ENCODE measurements at regions not wholly inside any gene's neighbourhood (a gene's known extent, or its start where the extent isn't known, plus 50 kb on each side); places are given as distances from the start of the nearest gene placed in this dataset.
"Not testable (repeated sequence)": the region's sequence is repeated elsewhere in the genome, so short reads cannot be mapped to it uniquely, and the experiment has no call there.

DNA sequence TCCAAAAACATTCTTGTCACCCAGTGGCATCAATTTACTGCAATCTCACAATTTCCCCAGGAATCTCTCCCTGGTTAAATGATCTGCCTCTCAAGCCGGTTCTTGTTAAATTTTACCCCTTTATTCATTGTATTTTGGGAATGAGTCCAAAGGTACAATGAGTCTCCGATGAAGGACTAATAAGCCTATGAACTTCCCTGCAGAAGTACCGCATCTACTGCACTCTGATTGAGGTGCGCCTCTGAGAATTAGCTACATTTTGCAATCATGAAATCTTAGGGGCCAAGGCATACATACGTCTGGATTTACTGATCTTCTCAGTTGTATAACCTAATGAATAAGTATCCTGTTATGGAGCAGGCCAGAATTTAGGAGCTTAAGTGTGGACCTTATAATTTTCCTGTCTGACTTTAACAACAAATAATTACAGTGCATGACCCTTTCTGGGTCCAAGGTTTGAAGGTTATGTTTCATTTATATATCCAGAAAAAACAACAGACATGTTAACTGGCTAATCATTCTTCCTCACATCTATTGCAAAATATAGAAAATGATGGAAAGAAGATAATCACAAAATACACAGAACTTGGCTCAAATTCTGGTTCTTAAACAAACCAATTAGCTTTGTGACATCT lies 261.8 kb upstream of the NRXN1 start:
- FAIRE-seq: no peak
- no peak for DNase-seq (ENCODE audit: low spot score)

DNA sequence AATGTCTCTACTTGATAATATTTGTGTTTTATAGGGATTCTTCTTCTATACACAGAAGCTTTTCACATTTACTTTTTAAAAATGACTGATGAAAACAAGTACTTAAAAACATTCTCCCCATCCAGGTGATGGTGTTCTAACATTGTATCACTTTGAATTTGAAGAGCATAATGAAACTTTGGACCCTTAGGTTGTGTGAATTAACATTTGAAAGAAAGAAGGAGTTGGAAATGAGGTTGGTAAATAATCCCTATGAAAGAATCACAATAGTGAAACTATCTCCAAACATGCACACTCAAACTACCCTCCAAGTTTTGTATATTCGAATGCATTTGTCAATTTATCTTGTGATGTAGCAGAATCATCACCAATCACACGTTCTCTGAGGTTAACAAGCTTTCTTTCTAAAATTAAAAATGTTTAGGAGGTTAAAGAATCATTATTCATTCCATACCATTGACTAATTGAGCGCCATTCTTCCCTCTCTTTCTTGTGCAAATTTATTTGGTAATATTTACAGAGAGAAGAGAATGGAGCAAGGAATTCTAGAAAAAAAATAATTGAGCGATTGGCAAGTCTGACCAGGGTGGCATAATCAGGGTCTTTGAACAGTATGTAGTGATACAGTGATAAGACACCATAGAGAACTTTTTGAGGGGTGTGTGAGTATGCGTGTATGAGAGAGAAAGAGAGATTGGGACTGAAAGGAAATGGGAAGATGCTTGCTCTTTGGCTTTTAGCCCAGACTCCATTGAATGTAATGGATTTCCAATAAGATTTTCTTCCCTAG lies 260.0 kb upstream of the NRXN1 start:
- FAIRE-seq (no peak), DNase-seq (ENCODE audit: low spot score) (no peak)

DNA sequence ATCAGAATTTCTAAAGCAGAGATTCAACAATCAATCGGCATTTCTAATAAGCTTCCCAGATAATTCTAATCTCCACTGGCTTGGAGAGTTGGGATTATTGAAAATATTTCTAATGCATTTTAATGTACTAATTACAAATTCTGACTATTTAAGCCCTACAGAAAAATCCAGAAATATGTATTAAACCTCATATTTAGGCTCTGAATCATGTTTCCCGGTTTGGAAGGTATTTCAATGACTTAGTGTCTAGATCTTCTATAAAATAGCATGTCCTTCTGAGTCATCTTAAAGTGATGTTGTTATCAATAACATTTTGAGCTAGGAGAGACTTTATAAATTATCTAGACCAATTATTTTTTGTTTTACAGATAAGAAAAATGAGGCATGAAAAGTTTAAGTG lies 258.8 kb upstream of the NRXN1 start:
- no peak for FAIRE-seq
- no peak for DNase-seq (ENCODE audit: low spot score)

DNA sequence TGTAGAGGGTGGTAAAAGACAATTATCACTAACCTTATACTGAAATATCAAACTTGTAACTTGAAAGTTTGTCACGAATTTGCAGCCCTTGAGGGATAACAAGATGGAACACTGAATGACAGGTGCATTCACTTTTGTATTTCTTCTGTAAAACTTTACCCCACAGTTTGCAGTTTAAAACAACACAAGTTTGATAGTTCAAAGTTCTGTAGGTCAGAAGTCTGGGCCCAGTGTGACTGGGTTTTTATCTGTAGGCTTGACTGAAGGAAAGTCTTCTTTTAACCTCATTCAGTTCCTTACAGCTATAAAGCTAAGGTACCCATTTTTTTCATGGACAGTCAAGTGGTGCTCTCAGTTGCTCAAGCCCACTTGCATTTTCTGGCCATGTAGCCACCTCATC lies 257.1 kb upstream of the NRXN1 start:
- DNase-seq (ENCODE audit: low spot score) (no peak), FAIRE-seq (no peak)

DNA sequence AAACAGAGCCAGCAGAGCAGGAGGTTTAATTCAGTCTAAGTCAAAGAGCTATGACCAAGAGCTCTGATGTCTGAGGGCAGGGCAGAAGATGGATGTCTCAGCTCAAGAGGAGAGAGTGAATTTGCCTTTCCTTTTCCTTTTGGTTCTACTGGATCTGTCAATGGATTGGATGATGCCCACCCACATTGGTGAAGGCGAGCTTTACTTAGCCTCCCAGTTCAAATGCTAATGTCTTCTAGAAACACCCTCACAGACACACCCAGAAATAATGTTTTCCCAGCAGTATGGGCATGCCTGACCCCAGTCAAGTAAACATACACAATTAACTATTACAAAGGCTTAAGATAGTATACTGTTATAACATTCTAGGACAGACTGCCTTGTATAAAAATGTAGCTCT lies 236.3 kb upstream of the NRXN1 start:
- DNase-seq (ENCODE audit: low spot score) (no peak), FAIRE-seq (no peak)

DNA sequence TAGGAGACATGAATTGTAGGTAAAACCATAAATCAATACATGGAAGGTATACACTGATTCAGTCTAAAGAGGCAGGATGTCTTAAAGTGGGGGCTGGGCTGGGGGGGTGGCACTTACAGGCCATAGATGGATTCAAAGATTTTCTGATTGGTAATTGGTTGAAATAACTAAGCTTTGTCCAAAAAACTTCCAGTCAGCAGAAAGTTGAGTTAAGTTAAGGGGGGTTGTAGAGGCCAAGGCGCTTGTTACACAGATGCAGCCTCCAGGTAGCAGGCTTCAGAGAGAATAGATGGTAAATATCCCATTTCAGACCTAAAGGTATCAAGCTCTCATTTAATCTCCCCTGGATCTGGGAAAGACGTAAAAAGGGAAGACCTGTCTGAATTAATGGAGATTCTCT lies 233.6 kb upstream of the NRXN1 start:
- no peak for FAIRE-seq
- DNase-seq (ENCODE audit: low spot score): no peak

DNA sequence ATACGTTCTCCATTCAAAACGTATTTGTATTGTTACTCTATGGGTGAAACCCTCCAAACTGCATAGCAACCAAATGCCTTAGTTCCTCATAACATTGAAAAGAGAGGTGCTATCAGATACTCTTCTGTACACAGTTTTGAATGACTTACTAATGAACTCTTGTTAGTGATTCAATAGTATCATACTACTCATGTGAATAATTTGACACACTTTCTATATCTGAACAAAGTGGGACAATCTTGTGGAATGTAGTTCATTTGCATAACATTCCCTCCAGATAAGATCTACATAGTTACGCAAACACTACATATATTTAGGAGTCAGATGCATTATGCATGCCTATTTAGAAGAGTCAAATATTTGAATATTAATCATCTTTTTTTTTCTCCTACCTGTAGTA lies 232.0 kb upstream of the NRXN1 start:
- FAIRE-seq: no peak
- DNase-seq (ENCODE audit: low spot score): no peak

DNA sequence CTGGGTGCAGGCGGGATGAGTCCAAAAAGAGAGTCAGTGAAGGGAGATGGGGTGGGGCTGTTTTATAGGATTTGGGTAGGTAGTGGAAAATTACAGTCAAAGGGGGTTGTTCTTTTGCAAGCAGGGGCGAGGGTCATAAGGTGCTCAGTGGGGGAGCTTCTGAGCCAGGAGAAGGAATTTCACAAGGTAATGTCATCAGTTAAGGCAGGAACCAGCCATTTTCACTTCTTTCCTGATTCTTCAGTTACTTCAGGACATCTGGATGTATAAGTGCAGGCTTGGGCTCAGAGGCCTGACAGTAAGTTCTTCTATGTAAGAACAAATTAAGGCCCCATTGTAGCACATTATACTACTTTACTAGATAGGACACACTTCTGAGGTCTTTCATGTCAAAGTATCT lies 231.2 kb upstream of the NRXN1 start:
- FAIRE-seq; DNase-seq (ENCODE audit: low spot score): not testable (repeated sequence)

DNA sequence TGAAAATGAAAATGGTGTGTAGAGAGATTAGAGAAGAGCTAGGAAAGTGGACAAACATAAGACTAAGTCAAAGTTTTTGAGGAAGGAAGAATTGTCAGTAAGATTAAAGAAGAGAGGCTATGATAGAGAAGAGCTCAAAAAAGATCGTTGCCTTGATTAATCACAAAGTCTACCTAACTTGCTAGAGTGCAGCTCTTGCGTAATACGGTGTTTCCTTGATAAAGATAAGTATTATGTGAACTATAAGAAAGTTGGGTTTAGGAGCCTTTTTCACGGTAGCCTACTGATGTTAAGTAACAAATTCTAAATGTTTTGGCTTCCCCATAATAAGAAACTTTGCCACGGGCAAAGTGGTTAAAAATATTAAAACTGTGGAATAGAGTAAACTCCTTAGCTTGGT lies 226.4 kb upstream of the NRXN1 start:
- FAIRE-seq: no peak

DNA sequence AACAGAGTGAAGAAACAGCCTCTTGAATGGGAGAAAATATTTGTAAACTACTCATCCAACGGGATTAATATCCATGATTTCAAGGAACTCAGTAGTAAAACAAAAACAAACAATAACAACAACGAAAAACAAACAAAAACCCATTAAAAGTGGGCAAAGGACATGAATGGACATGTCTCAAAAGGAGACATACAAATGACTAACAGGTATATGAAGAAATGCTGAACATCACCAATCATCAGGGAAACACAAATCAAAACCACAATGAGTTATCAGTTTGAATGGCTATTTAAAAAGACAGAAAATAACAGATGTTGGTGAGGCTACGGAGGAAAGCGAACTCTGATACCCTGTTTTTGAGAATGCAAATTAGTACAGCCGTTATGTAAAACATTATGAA lies 224.8 kb upstream of the NRXN1 start:
- DNase-seq (ENCODE audit: low spot score) (no peak), FAIRE-seq (no peak)

More for the DNA sequence above, 226.4 kb upstream of the NRXN1 start:
- no peak for DNase-seq (ENCODE audit: low spot score)

DNA sequence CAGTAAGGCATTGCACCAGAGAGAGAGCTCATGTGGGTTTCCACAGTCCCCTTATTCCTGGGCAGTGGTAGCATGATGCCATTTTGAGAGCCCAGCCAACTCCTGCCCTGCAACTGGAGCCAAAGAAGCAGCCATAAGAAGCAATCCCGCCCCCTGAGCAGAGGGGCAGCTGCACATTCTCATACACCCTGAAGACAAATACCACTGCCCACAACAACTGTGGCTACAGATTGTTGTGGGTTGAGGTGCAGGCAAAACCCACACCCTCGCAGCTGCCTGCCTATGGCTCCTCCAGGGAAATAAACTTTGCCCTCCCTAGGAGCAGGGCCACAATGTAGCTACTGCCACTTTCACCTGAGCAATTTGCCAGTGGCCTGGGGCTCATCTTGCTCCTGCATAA lies 219.4 kb upstream of the NRXN1 start:
- FAIRE-seq (no peak), DNase-seq (ENCODE audit: low spot score) (no peak)

DNA sequence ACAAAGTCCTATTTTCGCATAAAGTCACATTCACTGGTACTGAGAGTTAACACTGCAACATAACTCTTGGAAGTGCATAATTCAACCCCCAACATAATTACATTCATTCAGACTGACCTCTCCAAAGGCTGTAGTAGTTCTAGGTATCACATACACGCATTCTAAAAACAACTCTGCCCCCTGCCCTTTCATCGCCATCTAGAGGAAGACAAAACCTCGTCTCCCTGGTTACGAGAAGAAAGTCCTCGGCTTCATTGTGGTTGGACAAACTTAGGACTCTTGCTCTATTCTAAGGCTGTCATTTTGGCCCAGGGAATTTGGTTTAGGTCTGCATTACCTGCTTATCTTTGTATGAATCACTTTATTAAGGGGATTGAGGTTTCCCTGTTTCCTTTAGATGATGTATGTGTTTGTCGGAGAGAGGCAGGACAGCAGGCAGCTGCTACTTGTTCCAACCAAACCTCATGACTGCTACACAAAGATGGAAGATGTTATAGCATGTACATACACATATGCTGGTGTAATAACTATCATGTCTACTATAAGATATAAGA lies 215.4 kb upstream of the NRXN1 start:
- DNase-seq (ENCODE audit: low spot score) (no peak), FAIRE-seq (no peak)

DNA sequence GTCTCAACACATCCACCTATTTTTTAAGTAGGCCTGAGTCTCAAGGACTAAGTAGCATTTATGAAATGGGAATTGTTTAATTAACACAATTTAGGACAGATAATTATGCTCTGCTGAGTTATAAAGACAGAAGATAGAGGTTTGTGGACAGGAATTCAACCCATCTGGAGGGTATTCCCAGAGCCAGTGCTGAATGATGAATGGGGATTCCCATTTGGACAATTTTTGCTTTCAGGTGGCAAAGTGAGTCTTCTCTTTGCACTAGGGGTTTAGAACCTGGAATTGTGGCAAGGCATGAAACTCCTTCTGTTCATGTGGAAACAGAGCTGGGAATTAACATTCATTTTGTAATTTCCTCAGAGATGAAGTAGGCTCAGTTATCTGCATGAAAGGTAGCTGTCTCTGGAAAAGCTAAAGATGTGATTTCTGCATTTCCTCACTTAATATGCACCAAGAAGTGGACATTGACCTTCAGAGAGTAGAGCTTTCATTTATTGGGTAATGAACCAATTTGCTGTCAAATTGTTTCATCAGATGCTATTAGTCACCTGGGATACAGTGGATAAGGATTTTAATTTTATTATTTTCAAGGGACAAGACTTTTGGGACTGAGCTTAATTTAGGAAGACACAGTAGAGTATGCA lies 212.1 kb upstream of the NRXN1 start:
- DNase-seq (ENCODE audit: low spot score): no peak
- no peak for FAIRE-seq

DNA sequence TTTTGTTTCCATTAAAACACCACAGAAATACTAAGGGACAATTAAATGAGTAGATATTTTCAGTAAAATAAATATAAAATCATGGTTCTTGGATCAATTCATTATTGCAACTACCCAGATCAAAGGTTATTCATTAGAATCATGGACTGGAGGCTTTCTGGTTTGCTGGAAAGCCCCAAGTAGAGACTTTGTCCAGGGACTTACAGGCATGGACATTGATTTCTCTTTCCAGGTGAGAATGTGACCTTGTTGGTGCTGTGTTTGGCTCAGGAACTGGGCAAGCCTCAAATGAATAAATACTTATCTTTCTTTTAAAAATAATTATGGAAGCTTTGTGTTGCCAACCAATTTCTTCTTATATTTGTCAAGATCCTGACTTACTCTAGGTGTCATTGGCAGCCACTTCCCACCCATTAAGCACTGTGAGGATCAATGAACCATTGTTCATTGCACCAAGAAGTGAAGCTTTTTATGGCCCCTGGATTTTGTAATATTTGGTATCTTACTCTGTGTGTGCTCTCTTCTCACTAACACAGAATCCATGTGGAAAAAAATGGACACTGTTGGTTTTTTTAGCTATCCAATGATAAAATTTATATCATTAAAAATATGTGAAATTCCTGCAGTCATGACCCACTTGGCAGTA lies 205.8 kb upstream of the NRXN1 start:
- FAIRE-seq (no peak), DNase-seq (ENCODE audit: low spot score) (no peak)

DNA sequence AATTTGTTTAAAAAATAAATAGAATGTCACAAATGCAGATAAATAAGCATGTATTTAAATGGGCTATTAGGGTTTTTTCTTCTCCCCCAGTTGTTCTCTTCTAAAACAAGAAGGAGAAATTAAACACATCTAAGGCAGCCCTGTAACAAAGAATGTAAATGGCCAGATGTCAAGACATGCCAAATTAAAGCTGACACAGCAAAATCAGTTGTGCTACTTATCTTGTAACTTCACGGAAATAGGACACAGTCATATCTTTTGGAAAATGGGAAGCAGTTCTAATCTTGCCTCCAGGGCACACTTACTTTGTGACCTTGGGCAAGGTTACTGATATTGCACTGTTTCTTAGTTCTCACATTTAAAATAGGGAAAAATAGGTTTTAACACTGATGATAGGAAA lies 200.1 kb upstream of the NRXN1 start:
- no peak for FAIRE-seq
- no peak for DNase-seq (ENCODE audit: low spot score)

DNA sequence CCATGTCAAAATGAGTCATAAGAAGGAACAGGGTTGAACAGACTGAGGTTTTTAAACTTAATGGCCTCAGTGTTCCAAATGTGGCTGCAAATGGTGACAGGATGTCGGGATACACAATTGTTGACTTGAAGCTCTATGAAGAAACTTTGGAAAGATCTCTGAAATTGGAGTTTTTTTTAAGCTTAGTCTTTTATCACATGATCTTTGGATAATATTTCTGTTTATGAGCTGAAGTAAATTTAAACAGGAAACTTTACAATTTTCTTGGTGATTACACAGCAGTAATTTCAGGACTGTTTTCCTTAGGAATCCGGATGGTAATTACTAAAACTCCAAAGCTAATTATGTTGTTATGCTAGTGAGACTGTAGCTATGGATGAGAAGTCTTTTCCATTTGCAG lies 199.1 kb upstream of the NRXN1 start:
- FAIRE-seq (no peak), DNase-seq (ENCODE audit: low spot score) (no peak)

DNA sequence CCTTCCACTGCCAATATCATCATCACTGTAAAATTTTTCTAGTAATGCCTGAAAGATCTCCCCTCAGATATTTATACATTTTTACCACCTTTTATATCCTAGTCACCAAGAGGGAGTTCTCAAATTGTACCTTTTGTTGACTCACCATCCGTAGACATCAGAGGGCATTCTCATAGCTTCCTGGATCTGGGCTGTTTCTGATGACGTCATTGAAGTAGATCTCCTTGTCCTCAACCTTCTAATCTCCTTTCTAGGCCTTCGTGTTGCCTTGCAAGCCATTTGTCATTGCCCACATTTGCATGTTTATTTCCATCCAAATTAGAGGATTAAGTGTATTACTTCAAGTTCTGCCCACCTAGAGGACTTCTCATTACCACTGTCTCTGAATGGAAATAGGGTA lies 193.4 kb upstream of the NRXN1 start:
- FAIRE-seq (no peak), DNase-seq (ENCODE audit: low spot score) (no peak)

DNA sequence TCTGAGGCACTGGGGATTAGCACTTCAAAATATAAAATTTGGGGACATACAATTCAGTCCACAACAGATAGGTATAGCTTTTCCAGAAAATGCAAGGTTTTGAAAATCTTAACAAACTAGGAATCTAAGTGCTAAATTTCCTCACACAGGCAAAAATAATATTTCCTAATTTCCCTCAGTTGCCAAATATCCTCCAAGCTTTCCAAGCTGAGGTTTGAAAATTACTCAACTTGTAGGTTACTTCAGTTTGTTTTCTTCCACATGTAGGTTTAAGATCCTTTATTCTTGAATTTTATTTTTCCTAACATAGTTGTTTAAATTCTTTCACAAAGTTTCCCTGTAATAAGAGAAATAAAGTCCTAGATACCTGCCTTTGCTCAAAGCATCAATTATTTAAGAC lies 192.9 kb upstream of the NRXN1 start:
- no peak for FAIRE-seq
- DNase-seq (ENCODE audit: low spot score): no peak

DNA sequence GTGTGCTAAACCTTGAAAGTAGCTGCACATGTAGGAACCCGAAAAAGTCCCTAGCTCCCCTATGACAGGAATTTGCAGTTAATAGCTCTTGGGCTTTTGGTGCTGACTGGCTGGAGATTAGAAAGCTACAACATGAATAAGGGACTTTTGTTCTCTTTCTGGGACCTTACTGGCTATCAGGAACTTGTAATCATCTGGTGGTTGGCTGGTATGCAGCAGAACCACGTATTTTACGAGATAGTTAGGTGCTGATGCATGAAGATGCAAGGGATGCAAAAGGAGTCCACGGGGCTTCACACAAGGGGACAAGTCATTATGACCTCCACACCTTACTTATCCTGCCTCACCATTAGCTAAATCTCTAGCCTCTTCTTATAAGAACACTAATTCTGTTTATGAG lies 190.2 kb upstream of the NRXN1 start:
- no peak for FAIRE-seq
- DNase-seq (ENCODE audit: low spot score): no peak

DNA sequence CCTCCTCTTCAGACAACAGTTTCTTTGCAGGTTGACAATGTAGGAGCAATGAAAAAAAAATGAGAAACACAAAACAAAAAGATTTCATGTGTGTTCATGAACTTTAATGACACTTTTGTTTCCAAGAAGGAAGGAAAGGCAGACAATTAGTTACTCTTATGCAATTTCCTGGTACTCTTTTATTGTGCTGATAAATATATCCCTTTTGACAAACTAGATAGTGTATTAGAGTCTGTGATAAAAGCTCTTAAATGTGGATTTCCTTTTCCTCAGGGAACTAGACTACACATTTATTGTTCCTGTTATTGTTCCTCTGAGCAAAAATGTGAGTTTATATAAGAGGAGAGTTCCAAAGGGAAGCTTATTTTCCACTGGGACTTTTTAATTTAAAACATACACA lies 188.7 kb upstream of the NRXN1 start:
- FAIRE-seq (no peak), DNase-seq (ENCODE audit: low spot score) (no peak)

DNA sequence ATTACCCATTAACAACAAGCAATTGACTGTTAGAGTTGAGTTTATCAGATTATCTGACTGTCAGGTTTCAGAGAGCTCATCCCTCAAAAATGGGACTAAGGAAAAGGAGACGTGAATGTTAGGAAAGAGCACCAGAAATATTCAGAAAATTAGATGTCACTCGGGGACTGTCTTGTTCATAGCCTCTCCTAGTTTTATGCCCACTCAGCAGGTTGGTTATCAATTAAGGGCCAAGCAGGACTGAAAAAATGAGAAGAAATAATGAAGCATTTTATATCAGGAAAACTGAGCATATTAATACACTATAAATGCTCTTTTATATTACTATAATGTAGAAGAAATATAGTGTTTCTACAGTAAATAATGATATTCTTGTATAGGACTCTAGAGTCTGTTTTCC lies 188.1 kb upstream of the NRXN1 start:
- DNase-seq (ENCODE audit: low spot score): no peak

DNA sequence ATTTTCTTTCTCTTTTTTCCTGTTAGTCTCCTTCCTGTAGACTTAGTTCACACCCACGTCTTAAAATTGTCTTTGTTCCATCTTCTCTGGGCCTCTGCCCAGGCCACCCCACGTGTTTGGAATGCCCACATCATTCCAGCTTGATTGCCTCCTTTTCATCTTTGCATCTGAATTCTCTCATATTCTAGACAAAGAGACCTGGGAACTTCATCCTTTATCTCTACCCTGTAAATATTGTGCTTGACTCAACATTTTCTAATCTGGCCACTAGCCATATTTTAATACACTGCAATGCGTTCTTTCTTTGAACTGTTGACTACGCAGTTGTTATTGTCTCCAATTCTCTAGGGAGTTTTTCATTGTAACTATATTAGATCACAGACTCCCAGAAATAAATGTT lies 187.5 kb upstream of the NRXN1 start:
- FAIRE-seq: no peak
- DNase-seq (ENCODE audit: low spot score): no peak

More for the DNA sequence above, 188.1 kb upstream of the NRXN1 start:
- no peak for FAIRE-seq
